ENCODE measurements at regions not wholly inside any gene's neighbourhood (a gene's known extent, or its start where the extent isn't known, plus 50 kb on each side); places are given as distances from the start of the nearest gene placed in this dataset.

- TF ChIP-seq CTCF (IDR thresholded peaks at IDR 0.05; ENCODE audit: control extremely low read depth in 1 of 3, insufficient read depth in 1 of 3, low read depth in 1 of 3, low read length in 3 of 3), result no peak
- TF ChIP-seq POLR2AphosphoS5 (IDR thresholded peaks at IDR 0.05; ENCODE audit: low read depth, low read length), result no peak
- TF ChIP-seq POLR2A (IDR thresholded peaks at IDR 0.05; ENCODE audit: control extremely low read depth in 1 of 2, low read depth in 2 of 2, low read length in 2 of 2), result no peak
- no peak for TF ChIP-seq RAD21 (IDR thresholded peaks at IDR 0.05 in 1 of 2, conservative IDR thresholded peaks at IDR 0.05 in 1 of 2; ENCODE audit: low read depth in 2 of 2, low read length in 2 of 2)
- TF ChIP-seq SP1 (IDR thresholded peaks at IDR 0.05; ENCODE audit: low read depth, low read length), result no peak
- no peak for TF ChIP-seq CBX8 (IDR thresholded peaks at IDR 0.05; ENCODE audit: borderline replicate concordance, low read depth, low read length)
- TF ChIP-seq JUN (IDR thresholded peaks at IDR 0.05; ENCODE audit: low read depth, low read length), result no peak
- no peak for TF ChIP-seq GABPA (IDR thresholded peaks at IDR 0.05; ENCODE audit: borderline replicate concordance, insufficient read depth, low read length)
- TF ChIP-seq RXRA (IDR thresholded peaks at IDR 0.05; ENCODE audit: insufficient read depth, low read depth, low read length), result no peak
- TF ChIP-seq EZH2 (IDR thresholded peaks at IDR 0.05; ENCODE audit: low read depth, low read length, severe bottlenecking), result no peak
- TF ChIP-seq CTBP2 (IDR thresholded peaks at IDR 0.05; ENCODE audit: borderline replicate concordance, insufficient read depth, insufficient read length, low read length), result no peak
- no peak for TF ChIP-seq TCF12 (IDR thresholded peaks at IDR 0.05; ENCODE audit: low read depth, low read length)
Observed at GRCh38 chr2:134128746-134129145, 125.1 kb upstream of the MGAT5 start.

Data from H1 (cell line).